ENCODE measurements at regions not wholly inside any gene's neighbourhood (a gene's known extent, or its start where the extent isn't known, plus 50 kb on each side); places are given as distances from the start of the nearest gene placed in this dataset.
"Not testable (repeated sequence)": the region's sequence is repeated elsewhere in the genome, so short reads cannot be mapped to it uniquely, and the experiment has no call there.

- intact Hi-C loops (cut with micrococcal nuclease) = no loop called here
- no peak for DNase-seq
Observed at GRCh38 chr3:162626172-162626571, 1129.6 kb downstream of the OTOL1 start.

GRCh38 chr3:162628531-162628930, 1131.9 kb downstream of the OTOL1 start:
- Histone ChIP-seq H3K9me3 (replicated peaks) (no peaks in the 10 kb centered on the region), H3K27ac (replicated peaks) (no peak overlapping the region), H3K36me3 (no peaks in the 10 kb centered on the region), H3K4me3 (no peak overlapping the region), H3K27me3 (ENCODE audit: low read depth) (no peaks in the 10 kb centered on the region), H3K4me1 (no peaks in the 10 kb centered on the region)
- TF ChIP-seq CTCF (IDR thresholded peaks at IDR 0.05; ENCODE audit: borderline replicate concordance) = no peak
- no peak for DNase-seq
- intact Hi-C loops (cut with micrococcal nuclease) = no loop called here

More at GRCh38 chr3:162626172-162626571, 1129.6 kb downstream of the OTOL1 start:
- TF ChIP-seq CTCF (IDR thresholded peaks at IDR 0.05; ENCODE audit: borderline replicate concordance) = no peak
- no peaks in the 10 kb centered on the region for H3K27me3 ChIP-seq (ENCODE audit: low read depth)
- H3K4me1 ChIP-seq = no peaks in the 10 kb centered on the region
- no peak overlapping the region for H3K27ac ChIP-seq (replicated peaks)
- peaks cover 13% of the 10 kb centered on the region for H3K9me3 ChIP-seq (replicated peaks)
- H3K36me3 ChIP-seq = no peaks in the 10 kb centered on the region
- no peak overlapping the region for H3K4me3 ChIP-seq

DNA sequence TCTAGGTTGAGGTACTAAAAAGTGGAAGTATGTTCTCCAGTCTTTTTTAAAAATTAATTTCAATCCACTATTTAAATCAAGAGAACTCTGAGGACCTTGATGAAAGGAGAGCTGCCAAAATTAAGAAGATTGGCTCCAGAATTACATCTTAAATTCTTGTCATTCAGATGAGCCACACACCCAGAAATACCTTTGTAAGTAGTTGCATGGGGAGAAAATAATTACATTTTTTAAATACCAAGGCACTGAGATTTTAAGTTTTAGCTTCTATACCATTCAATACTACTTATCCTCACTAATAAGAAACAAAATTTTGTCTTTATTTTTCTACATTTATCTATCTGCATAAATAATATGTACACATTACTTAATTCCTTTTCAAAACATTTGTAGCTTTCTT, 1132.8 kb downstream of the OTOL1 start:
- DNase-seq = no peak
- H3K4me1 ChIP-seq = no peaks in the 10 kb centered on the region
- H3K27ac ChIP-seq (replicated peaks) = no peak overlapping the region
- H3K4me3 ChIP-seq = no peak overlapping the region
- no peak for TF ChIP-seq CTCF (IDR thresholded peaks at IDR 0.05; ENCODE audit: borderline replicate concordance)
- H3K9me3 ChIP-seq (replicated peaks) = no peaks in the 10 kb centered on the region
- intact Hi-C loops (cut with micrococcal nuclease) = no loop called here
- H3K27me3 ChIP-seq (ENCODE audit: low read depth) = no peaks in the 10 kb centered on the region
- no peaks in the 10 kb centered on the region for H3K36me3 ChIP-seq

GRCh38 chr3:162632672-162633071, 1136.1 kb downstream of the OTOL1 start:
- no peak for DNase-seq
- no peaks in the 10 kb centered on the region for H3K27me3 ChIP-seq (ENCODE audit: low read depth)
- intact Hi-C loops (cut with micrococcal nuclease) = no loop called here
- no peak overlapping the region for H3K27ac ChIP-seq (replicated peaks)
- TF ChIP-seq CTCF (IDR thresholded peaks at IDR 0.05; ENCODE audit: borderline replicate concordance) = no peak
- no peaks in the 10 kb centered on the region for H3K36me3 ChIP-seq
- H3K4me1 ChIP-seq = no peaks in the 10 kb centered on the region
- H3K9me3 ChIP-seq (replicated peaks) = peaks cover 12% of the 10 kb centered on the region
- H3K4me3 ChIP-seq = no peak overlapping the region

GRCh38 chr3:162640208-162640607, 1143.6 kb downstream of the OTOL1 start:
- intact Hi-C loops (cut with micrococcal nuclease) = not testable (repeated sequence)

GRCh38 chr3:162641317-162641716, 1144.7 kb downstream of the OTOL1 start:
- intact Hi-C loops (cut with micrococcal nuclease) = no loop called here
- H3K4me1 ChIP-seq = no peaks in the 10 kb centered on the region
- H3K27me3 ChIP-seq (ENCODE audit: low read depth) = no peaks in the 10 kb centered on the region
- H3K9me3 ChIP-seq (replicated peaks) = peaks cover 24% of the 10 kb centered on the region
- H3K4me3 ChIP-seq = no peak overlapping the region
- H3K36me3 ChIP-seq = no peaks in the 10 kb centered on the region
- TF ChIP-seq CTCF (IDR thresholded peaks at IDR 0.05; ENCODE audit: borderline replicate concordance) = no peak
- H3K27ac ChIP-seq (replicated peaks) = no peak overlapping the region
- DNase-seq = no peak

More at GRCh38 chr3:162640208-162640607, 1143.6 kb downstream of the OTOL1 start:
- peaks cover 24% of the 10 kb centered on the region for H3K9me3 ChIP-seq (replicated peaks)
- not testable (repeated sequence) for H3K27ac ChIP-seq (replicated peaks); DNase-seq; H3K27me3 ChIP-seq (ENCODE audit: low read depth); H3K4me1 ChIP-seq; H3K36me3 ChIP-seq; H3K4me3 ChIP-seq
